HEK293 (cell line): ENCODE measurements at regions not wholly inside any gene's neighbourhood (a gene's known extent, or its start where the extent isn't known, plus 50 kb on each side); places are given as distances from the start of the nearest gene placed in this dataset.

Source experiments
- BCL11A ChIP-seq: fragments of 450-650 bp; formaldehyde crosslinking; IDR thresholded peaks from 2 replicates; pipeline ENCODE4 v1.5.1; 2016; ENCODE audit warnings: low read depth, missing biosample characterization, missing genetic modification characterization
- BCL11B ChIP-seq: fragments of 450-650 bp; formaldehyde crosslinking; IDR thresholded peaks from 2 replicates; pipeline ENCODE4 v1.5.1; 2016; ENCODE audit warnings: low read depth, missing biosample characterization, missing genetic modification characterization
- FEZF1 ChIP-seq: fragments of 450-650 bp; formaldehyde crosslinking; IDR thresholded peaks from 2 replicates; pipeline ENCODE4 v1.5.1; 2016; ENCODE audit warnings: missing biosample characterization, missing genetic modification characterization
- MEIS1 ChIP-seq: sonication (generic); formaldehyde crosslinking; IDR thresholded peaks from 2 replicates; pipeline ENCODE4 v1.8.1; 2022; ENCODE audit warnings: missing genetic modification reagents, mild to moderate bottlenecking, borderline replicate concordance
- PATZ1 ChIP-seq: fragments of 450-650 bp; formaldehyde crosslinking; IDR thresholded peaks from 2 replicates; pipeline ENCODE4 v1.5.1; 2016; ENCODE audit warnings: missing biosample characterization, missing genetic modification characterization
- PRDM1 ChIP-seq: fragments of 450-650 bp; formaldehyde crosslinking; IDR thresholded peaks from 2 replicates; pipeline ENCODE4; 2016; ENCODE audit warnings: missing biosample characterization, missing genetic modification characterization
- PRDM4 ChIP-seq: fragments of 450-650 bp; formaldehyde crosslinking; IDR thresholded peaks from 2 replicates; pipeline ENCODE4 v1.5.1; 2017; ENCODE audit warnings: missing biosample characterization, missing genetic modification characterization
- PRDM6 ChIP-seq: fragments of 450-650 bp; formaldehyde crosslinking; IDR thresholded peaks from 2 replicates; pipeline ENCODE4 v1.5.1; 2017; ENCODE audit warnings: missing biosample characterization, missing genetic modification characterization
- SCRT2 ChIP-seq: fragments of 450-650 bp; formaldehyde crosslinking; IDR thresholded peaks from 2 replicates; pipeline ENCODE4 v1.5.1; 2016; ENCODE audit warnings: missing biosample characterization, missing genetic modification characterization
- ZBTB1 ChIP-seq: fragments of 450-650 bp; formaldehyde crosslinking; IDR thresholded peaks from 2 replicates; pipeline ENCODE4 v1.5.1; 2016; ENCODE audit warnings: missing biosample characterization, missing genetic modification characterization
- ZBTB17 ChIP-seq: fragments of 450-650 bp; formaldehyde crosslinking; IDR thresholded peaks from 2 replicates; pipeline ENCODE4 v1.5.1; 2016; ENCODE audit warnings: missing biosample characterization, missing genetic modification characterization
- ZNF132 ChIP-seq: fragments of 450-650 bp; formaldehyde crosslinking; IDR thresholded peaks from 2 replicates; pipeline ENCODE4 v1.5.1; 2017; ENCODE audit warnings: missing biosample characterization, missing genetic modification characterization, borderline replicate concordance
- ZNF341 ChIP-seq: fragments of 450-650 bp; formaldehyde crosslinking; IDR thresholded peaks from 2 replicates; pipeline ENCODE4; 2016; ENCODE audit warnings: low read depth, missing biosample characterization, missing genetic modification characterization
- ZNF704 ChIP-seq: fragments of 450-650 bp; formaldehyde crosslinking; IDR thresholded peaks from 2 replicates; pipeline ENCODE4 v1.5.1; 2016; ENCODE audit warnings: missing biosample characterization, missing genetic modification characterization
- ZNF747 ChIP-seq: fragments of 450-650 bp; formaldehyde crosslinking; IDR thresholded peaks from 2 replicates; pipeline ENCODE4 v1.5.1; 2016; ENCODE audit warnings: missing biosample characterization, missing genetic modification characterization
- ZNF785 ChIP-seq: fragments of 450-650 bp; formaldehyde crosslinking; IDR thresholded peaks from 2 replicates; pipeline ENCODE4 v1.5.1; 2016; ENCODE audit warnings: missing biosample characterization, missing genetic modification characterization
- ZSCAN23 ChIP-seq: fragments of 450-650 bp; formaldehyde crosslinking; IDR thresholded peaks from 2 replicates; pipeline ENCODE4 v1.5.1; 2016; ENCODE audit warnings: missing biosample characterization, missing genetic modification characterization
- ZXDB ChIP-seq: fragments of 450-650 bp; formaldehyde crosslinking; IDR thresholded peaks from 2 replicates; pipeline ENCODE4 v1.5.1; 2016; ENCODE audit warnings: missing biosample characterization, missing genetic modification characterization
- TF ChIP-seq, protein P1 (sequence below): fragments of 450-650 bp; formaldehyde crosslinking; conservative IDR thresholded peaks from 2 replicates; pipeline ENCODE4 v1.5.1; 2016; ENCODE audit warnings: low read depth, missing biosample characterization, missing genetic modification characterization

DNA sequence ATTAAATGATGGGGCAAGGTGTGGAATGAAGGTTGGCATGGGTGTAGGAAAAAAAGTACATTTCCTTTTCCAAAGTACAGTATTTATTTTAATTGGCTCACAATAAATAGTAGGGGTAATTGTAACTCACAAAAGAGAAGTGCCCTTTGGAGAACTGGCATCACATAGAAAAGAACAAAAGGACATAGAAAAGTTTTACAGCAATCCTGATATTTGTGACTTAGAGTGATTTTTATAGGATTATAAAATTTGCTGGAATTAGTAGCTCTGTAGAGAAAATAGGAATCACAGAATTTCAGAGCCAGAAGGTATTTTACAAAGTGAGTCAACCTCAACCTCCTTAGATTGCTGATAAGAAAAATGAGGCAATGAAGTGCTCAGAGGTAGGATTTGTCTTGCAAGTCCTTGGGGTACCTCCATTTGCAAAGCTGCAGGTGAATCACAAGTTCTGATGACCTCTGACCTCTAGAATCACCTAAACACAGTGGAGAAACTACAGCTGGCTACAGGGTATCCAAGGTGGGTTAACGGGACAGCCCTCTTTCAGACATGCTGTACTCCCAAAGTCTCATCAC is 133.6 kb downstream of the SOCS6 start (continued):
- TF ChIP-seq PRDM4 (tag by site-specific recombination) = 0 out of 2 replicates have a peak, but pooled peaks have one; percentile 20
- TF ChIP-seq SCRT2 = no peak
- TF ChIP-seq ZNF704 (tag by site-specific recombination) = no peak
- no peak for TF ChIP-seq ZNF132 (tag by site-specific recombination)
- no peak for TF ChIP-seq ZNF341 (tag by site-specific recombination)
- TF ChIP-seq ZSCAN23 = no peak
- no peak for TF ChIP-seq BCL11B (tag by site-specific recombination)
- TF ChIP-seq ZBTB17 (tag by site-specific recombination) = no peak
- TF ChIP-seq MEIS1 (CRISPR knock-in tag) = no peak
- TF ChIP-seq BCL11A (tag by site-specific recombination) = no peak
- TF ChIP-seq ZBTB1 = no peak
- TF ChIP-seq, protein P1, sequence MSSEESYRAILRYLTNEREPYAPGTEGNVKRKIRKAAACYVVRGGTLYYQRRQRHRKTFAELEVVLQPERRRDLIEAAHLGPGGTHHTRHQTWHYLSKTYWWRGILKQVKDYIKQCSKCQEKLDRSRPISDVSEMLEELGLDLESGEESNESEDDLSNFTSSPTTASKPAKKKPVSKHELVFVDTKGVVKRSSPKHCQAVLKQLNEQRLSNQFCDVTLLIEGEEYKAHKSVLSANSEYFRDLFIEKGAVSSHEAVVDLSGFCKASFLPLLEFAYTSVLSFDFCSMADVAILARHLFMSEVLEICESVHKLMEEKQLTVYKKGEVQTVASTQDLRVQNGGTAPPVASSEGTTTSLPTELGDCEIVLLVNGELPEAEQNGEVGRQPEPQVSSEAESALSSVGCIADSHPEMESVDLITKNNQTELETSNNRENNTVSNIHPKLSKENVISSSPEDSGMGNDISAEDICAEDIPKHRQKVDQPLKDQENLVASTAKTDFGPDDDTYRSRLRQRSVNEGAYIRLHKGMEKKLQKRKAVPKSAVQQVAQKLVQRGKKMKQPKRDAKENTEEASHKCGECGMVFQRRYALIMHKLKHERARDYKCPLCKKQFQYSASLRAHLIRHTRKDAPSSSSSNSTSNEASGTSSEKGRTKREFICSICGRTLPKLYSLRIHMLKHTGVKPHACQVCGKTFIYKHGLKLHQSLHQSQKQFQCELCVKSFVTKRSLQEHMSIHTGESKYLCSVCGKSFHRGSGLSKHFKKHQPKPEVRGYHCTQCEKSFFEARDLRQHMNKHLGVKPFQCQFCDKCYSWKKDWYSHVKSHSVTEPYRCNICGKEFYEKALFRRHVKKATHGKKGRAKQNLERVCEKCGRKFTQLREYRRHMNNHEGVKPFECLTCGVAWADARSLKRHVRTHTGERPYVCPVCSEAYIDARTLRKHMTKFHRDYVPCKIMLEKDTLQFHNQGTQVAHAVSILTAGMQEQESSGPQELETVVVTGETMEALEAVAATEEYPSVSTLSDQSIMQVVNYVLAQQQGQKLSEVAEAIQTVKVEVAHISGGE = no peak
- no peak for TF ChIP-seq PATZ1 (tag by site-specific recombination)
- 0 out of 2 replicates have a peak, but pooled peaks have one; percentile 22 for TF ChIP-seq ZXDB
- no peak for TF ChIP-seq ZNF785
- no peak for TF ChIP-seq PRDM1 (tag by site-specific recombination)
- TF ChIP-seq FEZF1 (tag by site-specific recombination) = 0 out of 2 replicates have a peak, but pooled peaks have one; percentile 36
- TF ChIP-seq ZNF747 (tag by site-specific recombination) = no peak
- peak; percentile 25; the same call in 1 of the 2 replicates for TF ChIP-seq PRDM6
